ENCODE measurements at regions not wholly inside any gene's neighbourhood (a gene's known extent, or its start where the extent isn't known, plus 50 kb on each side); places are given as distances from the start of the nearest gene placed in this dataset.
"Not testable (repeated sequence)": the region's sequence is repeated elsewhere in the genome, so short reads cannot be mapped to it uniquely, and the experiment has no call there.

- peak; percentile 77 for DNase-seq
Observed at GRCh38 chr2:8544786-8545694, 136.8 kb upstream of the ID2 start.

GRCh38 chr2:8545695-8546611 lies 135.9 kb upstream of the ID2 start:
- DNase-seq = peak; percentile 51

GRCh38 chr2:8546612-8547283 lies 135.1 kb upstream of the ID2 start:
- no peak for DNase-seq

- no peak for DNase-seq
Observed at GRCh38 chr2:8547284-8548064, 134.4 kb upstream of the ID2 start.

GRCh38 chr2:8548065-8548618 lies 133.7 kb upstream of the ID2 start:
- DNase-seq = no peak

- DNase-seq = no peak
Observed at GRCh38 chr2:8548619-8549150, 133.2 kb upstream of the ID2 start.

GRCh38 chr2:8549273-8549922 lies 132.5 kb upstream of the ID2 start:
- DNase-seq = no peak

- no peak for DNase-seq
Observed at GRCh38 chr2:8549942-8550341, 131.9 kb upstream of the ID2 start.

- no peak for DNase-seq
Observed at GRCh38 chr2:8550481-8550880, 131.4 kb upstream of the ID2 start.

- DNase-seq = no peak
Observed at GRCh38 chr2:8550937-8551621, 130.8 kb upstream of the ID2 start.

- no peak for DNase-seq
Observed at GRCh38 chr2:8551622-8552074, 130.2 kb upstream of the ID2 start.

- DNase-seq = no peak
Observed at GRCh38 chr2:8552293-8552801, 129.5 kb upstream of the ID2 start.

GRCh38 chr2:8553643-8554042 lies 128.2 kb upstream of the ID2 start:
- no peak for DNase-seq

- no peak for DNase-seq
Observed at GRCh38 chr2:8554296-8554806, 127.5 kb upstream of the ID2 start.

GRCh38 chr2:8555543-8555942 lies 126.3 kb upstream of the ID2 start:
- no peak for DNase-seq

- DNase-seq = no peak
Observed at GRCh38 chr2:8558096-8558495, 123.8 kb upstream of the ID2 start.

- DNase-seq = no peak
Observed at GRCh38 chr2:8558956-8559355, 122.9 kb upstream of the ID2 start.

GRCh38 chr2:8559805-8560204 lies 122.1 kb upstream of the ID2 start:
- DNase-seq = no peak

- not testable (repeated sequence) for DNase-seq
Observed at GRCh38 chr2:8561692-8562091, 120.2 kb upstream of the ID2 start.

Measured in NCI-H82 (cell line).